PC-3 (cell line): ENCODE measurements at regions not wholly inside any gene's neighbourhood (a gene's known extent, or its start where the extent isn't known, plus 50 kb on each side); places are given as distances from the start of the nearest gene placed in this dataset.

Experiments
- EZH2phosphoT487 ChIP-seq: fragments of 300-600 bp; sonication (generic); IDR thresholded peaks from 2 replicates; pipeline ENCODE4 v1.6.1; 2018; ENCODE audit warnings: mild to moderate bottlenecking, antibody characterized with exemption, low read length, borderline replicate concordance
- TF ChIP-seq, protein P1 (sequence below): fragments of 300-600 bp; sonication (generic); conservative IDR thresholded peaks from 2 replicates; pipeline ENCODE4 v1.5.1; 2017; ENCODE audit warnings: antibody characterized with exemption, low read depth, mild to moderate bottlenecking, low read length

DNA sequence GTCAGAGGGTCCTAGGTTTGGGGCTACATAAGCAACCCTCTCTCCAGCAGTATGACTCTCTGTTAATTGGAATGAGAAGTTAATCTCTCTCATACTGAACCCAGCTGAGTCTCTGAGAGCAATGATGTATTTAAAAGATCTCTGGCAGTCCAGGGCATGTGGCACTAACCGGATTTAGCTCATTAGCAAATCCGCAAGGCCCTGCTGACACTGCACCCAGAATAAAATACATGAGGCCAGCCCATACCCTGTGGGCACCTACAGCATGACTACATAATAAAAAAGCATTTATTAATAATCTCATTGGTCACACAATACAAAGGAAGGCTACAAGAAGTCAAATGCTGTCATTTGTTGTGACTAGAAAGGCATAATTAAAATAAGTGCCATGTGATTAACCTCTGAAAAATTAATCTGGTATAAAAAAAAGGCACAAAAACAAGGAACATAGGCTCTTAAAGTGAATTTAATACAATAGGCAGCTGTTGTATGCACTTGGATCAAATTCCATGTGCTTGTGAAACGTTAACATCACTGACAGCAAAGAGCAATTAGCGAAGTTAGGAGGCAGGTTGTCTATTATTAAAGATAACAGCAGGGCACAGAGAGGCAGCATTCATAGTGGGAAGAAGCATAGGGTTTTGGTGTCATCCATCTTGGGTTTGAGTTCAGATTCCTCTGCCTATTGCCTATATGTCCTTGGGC lies 381.2 kb downstream of the WDR72 start:
- TF ChIP-seq, protein P1, sequence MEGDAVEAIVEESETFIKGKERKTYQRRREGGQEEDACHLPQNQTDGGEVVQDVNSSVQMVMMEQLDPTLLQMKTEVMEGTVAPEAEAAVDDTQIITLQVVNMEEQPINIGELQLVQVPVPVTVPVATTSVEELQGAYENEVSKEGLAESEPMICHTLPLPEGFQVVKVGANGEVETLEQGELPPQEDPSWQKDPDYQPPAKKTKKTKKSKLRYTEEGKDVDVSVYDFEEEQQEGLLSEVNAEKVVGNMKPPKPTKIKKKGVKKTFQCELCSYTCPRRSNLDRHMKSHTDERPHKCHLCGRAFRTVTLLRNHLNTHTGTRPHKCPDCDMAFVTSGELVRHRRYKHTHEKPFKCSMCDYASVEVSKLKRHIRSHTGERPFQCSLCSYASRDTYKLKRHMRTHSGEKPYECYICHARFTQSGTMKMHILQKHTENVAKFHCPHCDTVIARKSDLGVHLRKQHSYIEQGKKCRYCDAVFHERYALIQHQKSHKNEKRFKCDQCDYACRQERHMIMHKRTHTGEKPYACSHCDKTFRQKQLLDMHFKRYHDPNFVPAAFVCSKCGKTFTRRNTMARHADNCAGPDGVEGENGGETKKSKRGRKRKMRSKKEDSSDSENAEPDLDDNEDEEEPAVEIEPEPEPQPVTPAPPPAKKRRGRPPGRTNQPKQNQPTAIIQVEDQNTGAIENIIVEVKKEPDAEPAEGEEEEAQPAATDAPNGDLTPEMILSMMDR: no peak
- TF ChIP-seq EZH2phosphoT487: no peak
